K562 (cell line): ENCODE measurements at regions not wholly inside any gene's neighbourhood (a gene's known extent, or its start where the extent isn't known, plus 50 kb on each side); places are given as distances from the start of the nearest gene placed in this dataset.

Source experiments
- ATAC-seq: fragments of 200-7000 bp; cut with Tn5 transposase; 3 replicates; pipeline ENCODE4 v1.9.1; 2020; ENCODE audit warnings: moderate library complexity
- BruUV-seq: library from RNA; stranded (reverse); fragments of 400-500 nt; replicated peaks from 2 replicates; lab custom pipeline; 2021; lab: Mats Ljungman, UMichigan
- CTCF ChIA-PET: fragments of 300-600 bp; formaldehyde crosslinking; extraction: SDS; loops from one replicate; lab custom pipeline; 2021; ENCODE audit warnings: low intra/inter-chr PET ratio; lab: Yijun Ruan, JAX
- POLR2A ChIA-PET: fragments of 300-600, 350-650 bp; sonication (Branson Sonifier 250); formaldehyde crosslinking; extraction: SDS; loops from one replicate; lab custom pipeline; 2021; ENCODE audit warnings: antibody characterized with exemption, inconsistent platforms; lab: Yijun Ruan, JAX
- DNase-seq, 4 experiments: peaks; one replicate each; pipeline versions ENCODE4 v3.0.0 to v3.0.0-alpha.2; 2011 to 2018; ENCODE audit warnings: low spot score in 3 of 4, mixed read lengths in 3 of 4; ENCODE audit errors: extremely low read depth in 1 of 4
- FAIRE-seq: peaks from 2 replicates; lab custom pipeline; 2011; peaks lifted over from hg19 to GRCh38; lab: Jason Lieb, UNC
- H2AFZ ChIP-seq: 2 replicates; pipeline ENCODE4 v1.6.0; 2011; ENCODE audit warnings: low read depth, low read length, control low read depth, inconsistent platforms
- H3K27ac ChIP-seq: fragments of 200-600 bp; 3 replicates; pipeline ENCODE4 v1.8.0; 2011; ENCODE audit warnings: low read depth, mild to moderate bottlenecking, control low read depth, inconsistent platforms, low read length, moderate library complexity, mixed read lengths; ENCODE audit errors: extremely low read depth
- H3K27me3 ChIP-seq, 2 experiments: fragments of 300-600 bp in 1 of 2; 2 replicates in 1 of 2; 3 replicates in 1 of 2; pipeline versions ENCODE4 v1.6.0 to v1.8.0; 2011; ENCODE audit warnings: inconsistent platforms in 2 of 2, low read length in 2 of 2, mild to moderate bottlenecking in 1 of 2, mixed read lengths in 1 of 2, moderate library complexity in 1 of 2; ENCODE audit not compliant: control insufficient read depth in 2 of 2, insufficient read depth in 2 of 2
- H3K36me3 ChIP-seq: fragments of 300-600 bp; 3 replicates; pipeline ENCODE4 v1.8.0; 2011; ENCODE audit warnings: mild to moderate bottlenecking, low read length, inconsistent platforms; ENCODE audit not compliant: control insufficient read depth, insufficient read depth
- H3K4me1 ChIP-seq, 2 experiments: fragments of 200-600 bp in 1 of 2; replicated peaks in 1 of 2; 2 replicates in 1 of 2; 3 replicates in 1 of 2; pipeline versions ENCODE4 v1.5.1 to v1.8.0; 2011; ENCODE audit warnings: inconsistent platforms in 2 of 2, low read length in 2 of 2, mild to moderate bottlenecking in 1 of 2, mixed read lengths in 1 of 2, moderate library complexity in 1 of 2; ENCODE audit not compliant: control insufficient read depth in 2 of 2, insufficient read depth in 2 of 2
- H3K4me2 ChIP-seq: 2 replicates; pipeline ENCODE4 v1.6.1; 2011; ENCODE audit warnings: low read length, control low read depth, inconsistent platforms, mixed read lengths; ENCODE audit not compliant: insufficient read depth
- H3K4me3 ChIP-seq: fragments of 200-600 bp; sonication (generic), shearing (Covaris generic); 2 replicates; pipeline ENCODE4 v1.5.1; 2016; ENCODE audit warnings: control low read depth, inconsistent platforms
- H3K79me2 ChIP-seq: fragments of 200-600 bp; 3 replicates; pipeline ENCODE4 v1.8.0; 2011; ENCODE audit warnings: low read length, inconsistent platforms; ENCODE audit not compliant: control insufficient read depth, insufficient read depth
- H3K9ac ChIP-seq, 2 experiments: 2 replicates each; pipeline versions ENCODE4 v1.6.0 to v1.6.1; 2011; ENCODE audit warnings: low read depth in 2 of 2, low read length in 2 of 2, control low read depth in 1 of 2, inconsistent platforms in 1 of 2, mild to moderate bottlenecking in 1 of 2, mixed read lengths in 1 of 2; ENCODE audit not compliant: insufficient read depth in 1 of 2
- H3K9me1 ChIP-seq: one replicate; pipeline ENCODE4 v1.6.0; 2011; ENCODE audit warnings: inconsistent platforms, mild to moderate bottlenecking, low read length, moderate library complexity; ENCODE audit not compliant: control insufficient read depth, insufficient read depth
- H3K9me3 ChIP-seq: replicated peaks from 2 replicates; pipeline ENCODE4 v1.5.1; 2011; ENCODE audit warnings: low read depth, low read length, inconsistent platforms; ENCODE audit not compliant: control insufficient read depth, insufficient read depth
- H4K20me1 ChIP-seq: replicated peaks from 2 replicates; pipeline ENCODE4 v1.6.1; 2011; ENCODE audit warnings: low read length, inconsistent platforms, mixed read lengths; ENCODE audit not compliant: control insufficient read depth, insufficient read depth
- FUS ChIP-seq: fragments of 200-400 bp; formaldehyde crosslinking; optimal IDR thresholded peaks from 2 replicates; pipeline ENCODE3; 2017; ENCODE audit warnings: low read depth, low read length
- HNRNPH1 ChIP-seq: fragments of 200-400 bp; formaldehyde crosslinking; optimal IDR thresholded peaks from 2 replicates; pipeline ENCODE3; 2017; ENCODE audit warnings: low read depth, mild to moderate bottlenecking, low read length, moderate library complexity
- HNRNPK ChIP-seq: fragments of 200-400 bp; formaldehyde crosslinking; IDR thresholded peaks from one replicate; pipeline ENCODE4 v1.6.1; 2018; ENCODE audit warnings: mild to moderate bottlenecking, low read depth, low read length; ENCODE audit not compliant: poor library complexity, severe bottlenecking
- PTBP1 ChIP-seq: fragments of 200-400 bp; formaldehyde crosslinking; IDR thresholded peaks from 2 replicates; pipeline ENCODE4 v1.6.1; 2017; ENCODE audit warnings: low read depth, low read length
- TAF1 ChIP-seq: IDR thresholded peaks from 2 replicates; pipeline ENCODE4 v1.6.1; 2011; ENCODE audit warnings: mild to moderate bottlenecking, low read length, moderate library complexity; ENCODE audit not compliant: insufficient read depth, control insufficient read depth, severe bottlenecking; ENCODE audit errors: extremely low read depth
- WGBS: fragments of 100-300 bp; shearing (Covaris generic); methylation state at CpG from one replicate; pipeline ENCODE4 v1.1.6; 2016; ENCODE audit warnings: low coverage, mixed read lengths; ENCODE audit not compliant: insufficient coverage; ENCODE audit errors: missing lambda C conversion rate; 5-methylcytosine and 5-hydroxymethylcytosine counted together
- in situ Hi-C: fragments of 300-500 bp; cut with MboI; formaldehyde crosslinking; loops from 4 replicates; pipeline ENCODE4 v1.15.0; 2018; ENCODE audit warnings: inconsistent platforms, mixed read lengths
- intact Hi-C: fragments of 100-400 bp; cut with micrococcal nuclease; formaldehyde crosslinking; loops from 2 replicates; pipeline ENCODE4 v1.14.2; 2022
- TF ChIP-seq, protein P1 (sequence below): fragments of 450-650 bp; IDR thresholded peaks from 2 replicates; pipeline ENCODE4 v1.6.1; 2016; ENCODE audit warnings: low read depth, mild to moderate bottlenecking, moderate library complexity
- TF ChIP-seq, protein P2 (sequence below): fragments of 250-450 bp; sonication (Bioruptor Pico); IDR thresholded peaks from 2 replicates; pipeline ENCODE4 v1.4.0; 2020

DNA sequence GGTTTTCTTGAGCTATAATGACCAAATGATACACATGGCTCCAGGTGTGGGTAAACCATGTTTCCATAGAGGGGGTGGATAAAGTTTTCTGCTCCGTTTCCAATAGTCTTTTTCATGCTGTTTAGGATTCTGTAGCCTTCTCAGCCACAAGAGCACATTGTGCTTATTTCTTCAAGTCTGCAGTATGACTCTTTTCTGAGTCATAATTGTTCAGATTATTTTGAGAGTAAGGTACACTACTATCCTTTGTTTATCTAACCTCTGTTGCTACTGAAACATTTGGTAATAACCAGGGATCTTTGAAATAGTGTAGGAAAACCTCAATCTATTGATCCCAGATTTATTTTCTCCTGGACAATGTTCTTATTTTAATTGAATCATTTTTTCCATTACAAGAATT is 247.9 kb upstream of the BMP2 start:
- no TSS peak for BruUV-seq
- POLR2A ChIA-PET, result no interaction called here

More for the DNA sequence above, 247.9 kb upstream of the BMP2 start:
- 7% methylated on average over 1 of the region's 1 CpG for WGBS
- FAIRE-seq, result no peak
- no peaks in the 10 kb centered on the region for H3K79me2 ChIP-seq
- no peak overlapping the region for H3K9ac ChIP-seq
- no peaks in the 10 kb centered on the region for H3K4me1 ChIP-seq
- H3K36me3 ChIP-seq, result no peaks in the 10 kb centered on the region
- H2AFZ ChIP-seq, result no peak overlapping the region
- DNase-seq, result no peak
- intact Hi-C loops, result no loop called here
- CTCF ChIA-PET, result no interaction called here
- no peak overlapping the region for H3K27ac ChIP-seq
- in situ Hi-C loops, result no loop called here
- no peaks in the 10 kb centered on the region for H3K27me3 ChIP-seq
- no peak for ATAC-seq
- TF ChIP-seq FUS (no peak), TAF1 (no peak), HNRNPH1 (no peak), HNRNPK (no peak), PTBP1 (no peak)
- TF ChIP-seq, protein P1, sequence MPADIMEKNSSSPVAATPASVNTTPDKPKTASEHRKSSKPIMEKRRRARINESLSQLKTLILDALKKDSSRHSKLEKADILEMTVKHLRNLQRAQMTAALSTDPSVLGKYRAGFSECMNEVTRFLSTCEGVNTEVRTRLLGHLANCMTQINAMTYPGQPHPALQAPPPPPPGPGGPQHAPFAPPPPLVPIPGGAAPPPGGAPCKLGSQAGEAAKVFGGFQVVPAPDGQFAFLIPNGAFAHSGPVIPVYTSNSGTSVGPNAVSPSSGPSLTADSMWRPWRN, result no peak
- TF ChIP-seq, protein P2, sequence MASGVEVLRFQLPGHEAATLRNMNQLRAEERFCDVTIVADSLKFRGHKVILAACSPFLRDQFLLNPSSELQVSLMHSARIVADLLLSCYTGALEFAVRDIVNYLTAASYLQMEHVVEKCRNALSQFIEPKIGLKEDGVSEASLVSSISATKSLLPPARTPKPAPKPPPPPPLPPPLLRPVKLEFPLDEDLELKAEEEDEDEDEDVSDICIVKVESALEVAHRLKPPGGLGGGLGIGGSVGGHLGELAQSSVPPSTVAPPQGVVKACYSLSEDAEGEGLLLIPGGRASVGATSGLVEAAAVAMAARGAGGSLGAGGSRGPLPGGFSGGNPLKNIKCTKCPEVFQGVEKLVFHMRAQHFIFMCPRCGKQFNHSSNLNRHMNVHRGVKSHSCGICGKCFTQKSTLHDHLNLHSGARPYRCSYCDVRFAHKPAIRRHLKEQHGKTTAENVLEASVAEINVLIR (CRISPR knock-in tag), result no peak
- H3K9me1 ChIP-seq, result no peaks in the 10 kb centered on the region
- H3K9me3 ChIP-seq, result no peaks in the 10 kb centered on the region
- no peaks in the 10 kb centered on the region for H4K20me1 ChIP-seq
- H3K4me2 ChIP-seq, result no peak overlapping the region
- no peak overlapping the region for H3K4me3 ChIP-seq
